Loucy (cell line): ENCODE measurements at regions not wholly inside any gene's neighbourhood (a gene's known extent, or its start where the extent isn't known, plus 50 kb on each side); places are given as distances from the start of the nearest gene placed in this dataset.

Experiments used
- H2AFZ ChIP-seq: fragments of 200-600 bp; sonication (generic); 2 replicates; pipeline ENCODE4 v1.6.0; 2016; ENCODE audit warnings: antibody characterized with exemption, mild to moderate bottlenecking, low read length, moderate library complexity
- H3F3A ChIP-seq: fragments of 200-600 bp; 2 replicates; pipeline ENCODE4 v1.6.0; 2016; ENCODE audit warnings: antibody characterized with exemption, low read depth, mild to moderate bottlenecking
- H3K27me3 ChIP-seq: fragments of 200-600 bp; sonication (generic); 2 replicates; pipeline ENCODE4 v1.6.1; 2014; ENCODE audit warnings: low read length, mild to moderate bottlenecking; ENCODE audit not compliant: insufficient read depth, poor library complexity, severe bottlenecking
- H3K36me3 ChIP-seq: fragments of 200-600 bp; sonication (generic); 2 replicates; pipeline ENCODE4 v1.6.1; 2016; ENCODE audit warnings: low read length; ENCODE audit not compliant: insufficient read depth
- H3K4me1 ChIP-seq: fragments of 200-600 bp; sonication (generic); 2 replicates; pipeline ENCODE4 v1.5.1; 2014; ENCODE audit warnings: low read length, mild to moderate bottlenecking; ENCODE audit not compliant: insufficient read depth, poor library complexity, severe bottlenecking
- H3K4me2 ChIP-seq: fragments of 200-600 bp; sonication (generic); 2 replicates; pipeline ENCODE4 v1.6.0; 2014; ENCODE audit warnings: antibody characterized with exemption, low read length, low read depth, mild to moderate bottlenecking; ENCODE audit not compliant: poor library complexity, severe bottlenecking
- H3K4me3 ChIP-seq: fragments of 200-600 bp; sonication (generic); 2 replicates; pipeline ENCODE4 v1.5.1; 2014; ENCODE audit warnings: low read length, mild to moderate bottlenecking, mixed read lengths; ENCODE audit not compliant: poor library complexity, severe bottlenecking
- H3K79me2 ChIP-seq: fragments of 200-600 bp; sonication (generic); 2 replicates; pipeline ENCODE4 v1.6.1; 2014; ENCODE audit warnings: low read length; ENCODE audit not compliant: insufficient read depth
- H3K9ac ChIP-seq: fragments of 200-600 bp; sonication (generic); 2 replicates; pipeline ENCODE4 v1.6.0; 2014; ENCODE audit warnings: mild to moderate bottlenecking, low read depth, low read length, moderate library complexity; ENCODE audit not compliant: poor library complexity, severe bottlenecking
- H3K9me2 ChIP-seq: fragments of 200-600 bp; sonication (generic); replicated peaks from 2 replicates; pipeline ENCODE4 v1.6.1; 2016; ENCODE audit warnings: low read depth, low read length, mixed read lengths
- H3K9me3 ChIP-seq: fragments of 200-600 bp; sonication (generic); 2 replicates; pipeline ENCODE4 v1.6.1; 2014; ENCODE audit warnings: mild to moderate bottlenecking, antibody characterized with exemption, low read length, low read depth; ENCODE audit not compliant: insufficient read depth
- H4K20me1 ChIP-seq: fragments of 200-600 bp; sonication (generic); 2 replicates; pipeline ENCODE4 v1.6.0; 2014; ENCODE audit warnings: antibody characterized with exemption, low read length, mild to moderate bottlenecking; ENCODE audit not compliant: insufficient read depth, poor library complexity, severe bottlenecking
- EZH2phosphoT487 ChIP-seq: fragments of 200-600 bp; IDR thresholded peaks from 2 replicates; pipeline ENCODE4 v1.6.1; 2018; ENCODE audit warnings: antibody characterized with exemption, mild to moderate bottlenecking, moderate library complexity, borderline replicate concordance
- TF ChIP-seq, protein P1 (sequence below): fragments of 200-600 bp; sonication (generic); conservative IDR thresholded peaks from 2 replicates; pipeline ENCODE4 v1.5.1; 2014; ENCODE audit warnings: mild to moderate bottlenecking, antibody characterized with exemption, low read length

- TF ChIP-seq EZH2phosphoT487: no peak
- TF ChIP-seq, protein P1, sequence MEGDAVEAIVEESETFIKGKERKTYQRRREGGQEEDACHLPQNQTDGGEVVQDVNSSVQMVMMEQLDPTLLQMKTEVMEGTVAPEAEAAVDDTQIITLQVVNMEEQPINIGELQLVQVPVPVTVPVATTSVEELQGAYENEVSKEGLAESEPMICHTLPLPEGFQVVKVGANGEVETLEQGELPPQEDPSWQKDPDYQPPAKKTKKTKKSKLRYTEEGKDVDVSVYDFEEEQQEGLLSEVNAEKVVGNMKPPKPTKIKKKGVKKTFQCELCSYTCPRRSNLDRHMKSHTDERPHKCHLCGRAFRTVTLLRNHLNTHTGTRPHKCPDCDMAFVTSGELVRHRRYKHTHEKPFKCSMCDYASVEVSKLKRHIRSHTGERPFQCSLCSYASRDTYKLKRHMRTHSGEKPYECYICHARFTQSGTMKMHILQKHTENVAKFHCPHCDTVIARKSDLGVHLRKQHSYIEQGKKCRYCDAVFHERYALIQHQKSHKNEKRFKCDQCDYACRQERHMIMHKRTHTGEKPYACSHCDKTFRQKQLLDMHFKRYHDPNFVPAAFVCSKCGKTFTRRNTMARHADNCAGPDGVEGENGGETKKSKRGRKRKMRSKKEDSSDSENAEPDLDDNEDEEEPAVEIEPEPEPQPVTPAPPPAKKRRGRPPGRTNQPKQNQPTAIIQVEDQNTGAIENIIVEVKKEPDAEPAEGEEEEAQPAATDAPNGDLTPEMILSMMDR: no peak
- Histone ChIP-seq H3K4me2 (no peak overlapping the region), H3K9me2 (no peaks in the 10 kb centered on the region), H3K36me3 (no peaks in the 10 kb centered on the region), H3K27me3 (no peaks in the 10 kb centered on the region), H3K4me3 (no peak overlapping the region), H3K4me1 (no peaks in the 10 kb centered on the region), H3K9ac (no peak overlapping the region), H3K9me3 (no peaks in the 10 kb centered on the region), H2AFZ (no peak overlapping the region), H3F3A (no peaks in the 10 kb centered on the region), H3K79me2 (no peaks in the 10 kb centered on the region), H4K20me1 (no peaks in the 10 kb centered on the region)
Observed at GRCh38 chr12:92290350-92290695, 144.7 kb upstream of the BTG1 start.

- H3K4me3 ChIP-seq: no peak overlapping the region
- no peak overlapping the region for H2AFZ ChIP-seq
- TF ChIP-seq EZH2phosphoT487: no peak
- TF ChIP-seq, protein P1: no peak
- H3K27me3 ChIP-seq: no peaks in the 10 kb centered on the region
- H3K9me2 ChIP-seq: no peaks in the 10 kb centered on the region
- H3K4me1 ChIP-seq: no peaks in the 10 kb centered on the region
- H3K79me2 ChIP-seq: no peaks in the 10 kb centered on the region
- no peaks in the 10 kb centered on the region for H3K36me3 ChIP-seq
- no peaks in the 10 kb centered on the region for H4K20me1 ChIP-seq
- H3K9ac ChIP-seq: no peak overlapping the region
- H3F3A ChIP-seq: no peaks in the 10 kb centered on the region
- no peak overlapping the region for H3K4me2 ChIP-seq
- H3K9me3 ChIP-seq: no peaks in the 10 kb centered on the region
Observed at GRCh38 chr12:92289629-92290349, 144.1 kb upstream of the BTG1 start.

DNA sequence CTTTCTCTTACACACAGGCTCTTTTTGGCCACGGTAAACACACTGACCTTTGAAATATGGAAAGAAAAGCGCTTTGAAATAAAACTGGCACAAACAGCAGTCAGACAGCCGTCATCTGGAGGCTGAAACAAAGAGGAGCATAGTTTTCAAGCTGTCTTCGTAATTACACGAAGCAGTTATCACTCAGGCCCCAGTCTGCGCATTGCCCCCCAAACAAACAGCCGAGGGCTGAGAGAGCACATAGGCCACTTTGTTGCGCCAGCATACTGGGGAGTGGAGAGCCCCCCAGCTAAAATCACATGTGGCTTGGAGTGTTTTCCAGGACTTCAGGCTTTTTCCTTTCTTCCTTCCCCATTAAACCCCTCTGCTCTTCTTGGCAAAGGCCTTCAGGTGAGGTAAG, 142.9 kb upstream of the BTG1 start:
- Histone ChIP-seq H3K79me2 (no peaks in the 10 kb centered on the region), H3K4me3 (no peak overlapping the region), H3K27me3 (no peaks in the 10 kb centered on the region), H3K9me3 (no peaks in the 10 kb centered on the region), H3K4me2 (no peak overlapping the region), H3K9ac (no peak overlapping the region), H3F3A (no peaks in the 10 kb centered on the region), H4K20me1 (no peaks in the 10 kb centered on the region), H2AFZ (no peak overlapping the region), H3K36me3 (no peaks in the 10 kb centered on the region), H3K9me2 (no peaks in the 10 kb centered on the region), H3K4me1 (no peaks in the 10 kb centered on the region)
- no peak for TF ChIP-seq EZH2phosphoT487
- TF ChIP-seq, protein P1: no peak
